B cell (primary cell): ENCODE measurements at regions not wholly inside any gene's neighbourhood (a gene's known extent, or its start where the extent isn't known, plus 50 kb on each side); places are given as distances from the start of the nearest gene placed in this dataset.

Experiments used
- ATAC-seq: fragments of 200-7000 bp; cut with Tn5 transposase; one replicate; pipeline ENCODE4 v1.10.0; 2021; ENCODE audit warnings: low read depth, mild to moderate bottlenecking, moderate number of reproducible peaks, moderate library complexity
- CTCF ChIA-PET: fragments of 350-600 bp; sonication (Branson Sonifier 250); formaldehyde crosslinking; loops from one replicate; lab custom pipeline; 2021; ENCODE audit warnings: antibody characterized with exemption, inconsistent platforms; lab: Charles Lee
- POLR2A ChIA-PET: fragments of 350-600 bp; sonication (Branson Sonifier 250); formaldehyde crosslinking; loops from one replicate; lab custom pipeline; 2021; ENCODE audit warnings: antibody characterized with exemption; lab: Charles Lee
- DNase-seq: peaks from one replicate; pipeline ENCODE4 v3.0.0; 2013
- H2AFZ ChIP-seq: 2 replicates; pipeline ENCODE4 v1.6.1; 2012; ENCODE audit warnings: mild to moderate bottlenecking, low read depth, low read length; ENCODE audit not compliant: insufficient read depth, poor library complexity, severe bottlenecking
- H3K27ac ChIP-seq, 2 donors: 1 replicate in 1 of 2; 2 replicates in 1 of 2; pipeline ENCODE4 v1.5.1; 2012 to 2013; ENCODE audit warnings: low read length in 2 of 2, mild to moderate bottlenecking in 2 of 2, moderate library complexity in 1 of 2
- H3K27me3 ChIP-seq, 4 experiments: fragments of 200-600 bp in 1 of 4; sonication (generic) in 1 of 4; replicated peaks in 1 of 4; 1 replicate in 2 of 4; 2 replicates in 2 of 4; pipeline versions ENCODE4 v1.6.1 to v1.7.0; 2013 to 2016; ENCODE audit warnings: low read length in 3 of 4, mild to moderate bottlenecking in 2 of 4, mixed read lengths in 1 of 4, moderate library complexity in 1 of 4; ENCODE audit not compliant: insufficient read depth in 4 of 4, control insufficient read depth in 3 of 4; ENCODE audit errors: control extremely low read depth in 1 of 4
- H3K36me3 ChIP-seq, 2 experiments: replicated peaks in 1 of 2; 1 replicate in 1 of 2; 2 replicates in 1 of 2; pipeline versions ENCODE4 v1.6.1 to v1.7.1; 2013; ENCODE audit warnings: low read length in 1 of 2; ENCODE audit not compliant: insufficient read depth in 2 of 2, control insufficient read depth in 1 of 2; ENCODE audit errors: control extremely low read depth in 1 of 2, extremely low read depth in 1 of 2
- H3K4me1 ChIP-seq, 2 donors: fragments of 200-600 bp in 1 of 2; sonication (generic) in 1 of 2; 1 replicate in 1 of 2; 2 replicates in 1 of 2; pipeline versions ENCODE4 v1.5.1 to v1.6.1; 2013 to 2017; ENCODE audit warnings: low read length in 2 of 2; ENCODE audit not compliant: control insufficient read depth in 2 of 2, insufficient read depth in 2 of 2
- H3K4me2 ChIP-seq: replicated peaks from 2 replicates; pipeline ENCODE3; 2012; ENCODE audit warnings: mild to moderate bottlenecking, low read depth, low read length; ENCODE audit not compliant: poor library complexity, severe bottlenecking
- H3K4me3 ChIP-seq, 5 experiments: fragments of 200-600 bp in 1 of 5; sonication (generic) in 1 of 5; 1 replicate in 3 of 5; 2 replicates in 2 of 5; pipeline versions ENCODE4 v1.5.1 to v1.7.0; 2011 to 2016; ENCODE audit warnings: low read length in 4 of 5, mild to moderate bottlenecking in 4 of 5, low read depth in 2 of 5, control low read depth in 1 of 5, moderate library complexity in 1 of 5; ENCODE audit not compliant: insufficient read depth in 1 of 5; ENCODE audit errors: control extremely low read depth in 1 of 5, extremely low read depth in 1 of 5
- H3K79me2 ChIP-seq: fragments of 200-600 bp; sonication (generic); one replicate; pipeline ENCODE4 v1.6.0; 2016; ENCODE audit warnings: low read length; ENCODE audit not compliant: control insufficient read depth, insufficient read depth
- H3K9ac ChIP-seq: fragments of 200-600 bp; sonication (generic); 2 replicates; pipeline ENCODE4 v1.6.1; 2017; ENCODE audit warnings: mild to moderate bottlenecking, low read length, moderate library complexity
- H3K9me3 ChIP-seq, 3 donors: one replicate each; pipeline versions ENCODE4 v1.6.1 to v1.7.1; 2013; ENCODE audit warnings: low read length in 2 of 3; ENCODE audit not compliant: control insufficient read depth in 2 of 3, insufficient read depth in 1 of 3; ENCODE audit errors: control extremely low read depth in 1 of 3
- H4K20me1 ChIP-seq: 2 replicates; pipeline ENCODE4 v1.6.0; 2012; ENCODE audit warnings: mild to moderate bottlenecking, low read length; ENCODE audit not compliant: insufficient read depth, control insufficient read depth, poor library complexity, severe bottlenecking
- H3K27ac Mint-ChIP-seq: one replicate; pipeline ENCODE4 v1.8.0; 2021; ENCODE audit warnings: mixed read lengths
- H3K27me3 Mint-ChIP-seq: one replicate; pipeline ENCODE4 v1.8.0; 2021; ENCODE audit warnings: mixed read lengths
- H3K4me1 Mint-ChIP-seq: one replicate; pipeline ENCODE4 v1.8.0; 2021; ENCODE audit warnings: mixed read lengths
- H3K4me3 Mint-ChIP-seq: one replicate; pipeline ENCODE4 v1.8.0; 2021; ENCODE audit warnings: mixed read lengths
- H3K9me3 Mint-ChIP-seq: one replicate; pipeline ENCODE4 v1.8.0; 2022; ENCODE audit warnings: mixed read lengths; ENCODE audit not compliant: insufficient read depth
- EZH2 ChIP-seq: IDR thresholded peaks from 2 replicates; pipeline ENCODE4 v1.6.1; 2012; ENCODE audit warnings: borderline replicate concordance, low read depth, mild to moderate bottlenecking, moderate library complexity, low read length; ENCODE audit not compliant: insufficient read depth, poor library complexity, severe bottlenecking
- WGBS: methylation state at CpG from one replicate; pipeline ENCODE4 v1.1.5; 2013; ENCODE audit warnings: missing lambda C conversion rate; ENCODE audit not compliant: insufficient coverage; 5-methylcytosine and 5-hydroxymethylcytosine counted together
- intact Hi-C: fragments of 100-400 bp; cut with micrococcal nuclease; formaldehyde crosslinking; loops from one replicate; pipeline ENCODE4 v1.10.0; 2022
- TF ChIP-seq, protein P1 (sequence below): fragments of 200-600 bp; IDR thresholded peaks from one replicate; pipeline ENCODE4 v1.8.0; 2022; ENCODE audit warnings: antibody characterized with exemption, mild to moderate bottlenecking

DNA sequence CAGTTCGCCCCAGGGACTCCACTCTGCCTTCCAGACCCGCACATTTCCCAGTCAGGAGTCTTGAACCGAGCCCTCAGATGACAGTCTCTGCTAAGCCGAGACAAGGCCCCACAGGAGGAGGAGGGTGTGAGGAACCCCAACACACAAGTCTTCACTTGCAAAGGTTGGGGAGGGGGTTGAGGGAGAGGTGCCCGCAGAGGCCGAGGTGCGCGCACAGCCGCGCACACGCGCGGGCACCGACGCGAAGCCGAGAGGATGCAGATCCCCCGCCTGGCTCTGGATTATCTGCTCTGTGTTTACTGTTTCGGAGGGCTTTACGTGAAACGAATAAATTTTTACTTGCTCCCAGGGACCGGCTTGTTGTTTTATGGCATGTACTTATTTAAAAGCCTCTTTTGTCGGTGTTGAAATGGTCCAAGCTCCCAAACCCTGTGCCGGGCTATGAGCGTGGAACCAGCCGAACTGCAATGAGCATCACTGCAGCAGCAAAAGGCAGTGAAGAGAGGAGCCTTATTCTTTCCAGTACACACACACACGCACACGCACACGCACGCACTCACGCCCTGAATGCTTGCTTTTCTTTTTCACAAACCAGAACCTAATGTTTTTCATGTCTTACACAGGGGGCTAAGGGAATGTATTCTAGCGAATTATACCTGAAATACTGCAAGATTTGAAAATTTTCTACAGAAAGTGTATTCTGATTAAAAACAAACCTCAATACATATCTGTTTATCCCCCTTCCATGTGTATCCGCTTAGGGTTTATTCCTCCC, 297.7 kb downstream of the PARP8 start:
- intact Hi-C loops: loop anchor here (10.0 kb wide), 1 partner anchor 1951 kb away; no protein-coding TSS in a partner anchor
- H3K4me2 ChIP-seq: peak overlapping the region; percentile 81
- peak overlapping the region; percentile 79 for H3K4me3 Mint-ChIP-seq
- peaks cover 1 to 68% (median 51%) of the 10 kb centered on the region in 4 experiments for H3K27me3 ChIP-seq
- DNase-seq (peak; percentile 39), ATAC-seq (no peak)
- peaks cover 65% of the 10 kb centered on the region for H3K27me3 Mint-ChIP-seq
- TF ChIP-seq, protein P1, sequence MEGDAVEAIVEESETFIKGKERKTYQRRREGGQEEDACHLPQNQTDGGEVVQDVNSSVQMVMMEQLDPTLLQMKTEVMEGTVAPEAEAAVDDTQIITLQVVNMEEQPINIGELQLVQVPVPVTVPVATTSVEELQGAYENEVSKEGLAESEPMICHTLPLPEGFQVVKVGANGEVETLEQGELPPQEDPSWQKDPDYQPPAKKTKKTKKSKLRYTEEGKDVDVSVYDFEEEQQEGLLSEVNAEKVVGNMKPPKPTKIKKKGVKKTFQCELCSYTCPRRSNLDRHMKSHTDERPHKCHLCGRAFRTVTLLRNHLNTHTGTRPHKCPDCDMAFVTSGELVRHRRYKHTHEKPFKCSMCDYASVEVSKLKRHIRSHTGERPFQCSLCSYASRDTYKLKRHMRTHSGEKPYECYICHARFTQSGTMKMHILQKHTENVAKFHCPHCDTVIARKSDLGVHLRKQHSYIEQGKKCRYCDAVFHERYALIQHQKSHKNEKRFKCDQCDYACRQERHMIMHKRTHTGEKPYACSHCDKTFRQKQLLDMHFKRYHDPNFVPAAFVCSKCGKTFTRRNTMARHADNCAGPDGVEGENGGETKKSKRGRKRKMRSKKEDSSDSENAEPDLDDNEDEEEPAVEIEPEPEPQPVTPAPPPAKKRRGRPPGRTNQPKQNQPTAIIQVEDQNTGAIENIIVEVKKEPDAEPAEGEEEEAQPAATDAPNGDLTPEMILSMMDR: no peak
- no peak for TF ChIP-seq EZH2
- no peak overlapping the region for H3K27ac Mint-ChIP-seq
- peak overlapping the region in 2 of 5 experiments; percentile 20 to 68 for H3K4me3 ChIP-seq
- H3K36me3 ChIP-seq: no peaks in the 10 kb centered on the region
- H3K9me3 Mint-ChIP-seq: no peaks in the 10 kb centered on the region
- WGBS: 11% methylated on average over 27 of the region's 33 CpGs
- H3K27ac ChIP-seq: no peak overlapping the region
- H3K9me3 ChIP-seq: peaks cover 1 to 33% (median 2%) of the 10 kb centered on the region in 3 donors
- H2AFZ ChIP-seq: peak overlapping the region; percentile 7
- H3K79me2 ChIP-seq: no peaks in the 10 kb centered on the region
- ChIA-PET POLR2A (no interaction called here), CTCF (interaction anchor here (1.2 to 1.5 kb wide), 4 partner anchors 1687 to 1694 kb away, joined by 3 to 11 read pairs (median 4); no protein-coding TSS in a partner anchor)
- peak overlapping the region; percentile 69 for H3K9ac ChIP-seq
- no peaks in the 10 kb centered on the region for H4K20me1 ChIP-seq
- H3K4me1 Mint-ChIP-seq: peaks cover 50% of the 10 kb centered on the region
- peaks cover 51 to 53% of the 10 kb centered on the region in 2 donors for H3K4me1 ChIP-seq
